ENCODE measurements at regions not wholly inside any gene's neighbourhood (a gene's known extent, or its start where the extent isn't known, plus 50 kb on each side); places are given as distances from the start of the nearest gene placed in this dataset.
A peak's percentile ranks its signal among the peaks of the same experiment; 100 is the strongest.
"Not testable (repeated sequence)": the region's sequence is repeated elsewhere in the genome, so short reads cannot be mapped to it uniquely, and the experiment has no call there.

- no peak for DNase-seq
Observed at GRCh38 chr11:71095294-71095850, 157.0 kb downstream of the SHANK2 start.

- no peak for DNase-seq
Observed at GRCh38 chr11:71094296-71095077, 157.9 kb downstream of the SHANK2 start.

DNA sequence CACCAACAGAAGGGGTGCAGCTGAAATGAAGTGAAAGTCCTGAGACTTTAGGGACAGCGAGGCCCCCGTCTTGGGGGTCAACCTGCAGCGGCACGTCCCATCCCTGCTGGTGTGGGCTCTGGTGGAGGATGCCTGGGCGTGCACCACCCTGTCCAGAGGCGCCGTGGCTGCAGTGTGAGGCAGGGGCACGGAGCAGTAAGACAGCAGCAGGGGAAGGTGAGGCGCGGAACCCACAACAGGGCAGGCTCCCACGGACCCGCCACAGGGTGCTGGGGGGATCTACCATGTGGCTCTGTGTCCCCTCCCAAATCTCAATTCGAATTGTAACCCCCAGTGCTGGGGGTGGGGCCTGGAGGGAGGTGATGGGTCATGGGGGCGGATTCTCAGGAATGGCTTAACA is 158.6 kb downstream of the SHANK2 start:
- no peak for DNase-seq

- DNase-seq = no peak
Observed at GRCh38 chr11:71091506-71092265, 160.7 kb downstream of the SHANK2 start.

DNA sequence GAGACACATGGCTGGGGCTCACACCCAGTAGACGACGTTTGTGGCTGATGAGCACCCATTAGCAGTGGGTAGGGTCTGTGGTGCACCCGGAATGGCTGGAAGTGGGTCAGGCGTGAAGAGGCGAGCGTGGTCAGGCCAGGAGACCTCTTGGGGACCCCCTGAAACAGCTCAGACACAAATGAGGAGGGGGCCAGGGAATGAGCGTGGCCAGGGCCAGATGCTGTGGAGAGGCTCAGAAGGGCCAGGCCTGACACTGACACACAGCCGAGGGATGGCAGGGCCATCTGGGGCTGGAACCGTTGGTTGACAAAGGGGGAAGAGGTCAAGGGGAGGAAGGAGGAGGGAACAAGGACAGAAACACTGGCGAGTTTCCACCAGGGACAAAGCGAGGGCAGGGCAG is 162.8 kb downstream of the SHANK2 start:
- DNase-seq = no peak

DNA sequence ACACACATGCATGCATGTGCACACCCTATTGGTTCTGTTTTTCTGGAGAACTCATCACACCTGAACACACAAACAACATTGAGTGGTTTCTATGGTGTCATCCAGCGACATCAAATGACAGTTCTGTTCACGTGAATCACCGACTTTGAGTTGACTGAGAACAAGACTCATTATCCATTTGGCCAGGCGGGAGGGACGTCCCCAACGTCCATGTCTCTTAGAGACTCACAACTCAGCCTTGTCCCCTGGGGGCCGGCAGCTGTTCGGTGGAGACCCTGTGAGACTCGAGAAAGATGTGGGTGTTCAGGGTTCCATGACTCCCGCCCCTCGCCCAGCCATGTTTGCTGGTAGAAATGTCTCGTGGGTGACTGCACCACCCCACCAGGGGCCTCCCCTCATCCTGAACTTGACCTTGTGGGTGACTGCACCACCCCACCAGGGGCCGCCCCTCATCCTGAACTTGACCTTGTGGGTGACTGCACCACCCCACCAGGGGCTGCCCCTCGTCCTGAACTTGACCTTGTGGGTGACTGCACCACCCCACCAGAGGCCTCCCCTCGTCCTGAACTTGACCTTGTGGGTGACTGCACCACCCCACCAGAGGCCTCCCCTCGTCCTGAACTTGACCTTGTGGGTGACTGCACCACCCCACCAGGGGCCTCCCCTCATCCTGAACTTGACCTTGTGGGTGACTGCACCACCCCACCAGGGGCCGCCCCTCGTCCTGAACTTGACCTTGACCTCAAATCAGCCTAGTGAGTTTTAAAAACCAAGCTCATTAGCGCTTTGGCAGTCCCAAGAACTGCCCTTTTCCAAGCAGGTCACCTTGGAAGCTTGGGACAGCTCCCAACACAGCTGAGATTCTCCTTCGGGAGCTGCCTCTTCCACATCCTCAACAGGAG is 163.8 kb downstream of the SHANK2 start:
- not testable (repeated sequence) for DNase-seq

GRCh38 chr11:71086687-71087258 is 165.6 kb downstream of the SHANK2 start:
- DNase-seq = no peak

DNA sequence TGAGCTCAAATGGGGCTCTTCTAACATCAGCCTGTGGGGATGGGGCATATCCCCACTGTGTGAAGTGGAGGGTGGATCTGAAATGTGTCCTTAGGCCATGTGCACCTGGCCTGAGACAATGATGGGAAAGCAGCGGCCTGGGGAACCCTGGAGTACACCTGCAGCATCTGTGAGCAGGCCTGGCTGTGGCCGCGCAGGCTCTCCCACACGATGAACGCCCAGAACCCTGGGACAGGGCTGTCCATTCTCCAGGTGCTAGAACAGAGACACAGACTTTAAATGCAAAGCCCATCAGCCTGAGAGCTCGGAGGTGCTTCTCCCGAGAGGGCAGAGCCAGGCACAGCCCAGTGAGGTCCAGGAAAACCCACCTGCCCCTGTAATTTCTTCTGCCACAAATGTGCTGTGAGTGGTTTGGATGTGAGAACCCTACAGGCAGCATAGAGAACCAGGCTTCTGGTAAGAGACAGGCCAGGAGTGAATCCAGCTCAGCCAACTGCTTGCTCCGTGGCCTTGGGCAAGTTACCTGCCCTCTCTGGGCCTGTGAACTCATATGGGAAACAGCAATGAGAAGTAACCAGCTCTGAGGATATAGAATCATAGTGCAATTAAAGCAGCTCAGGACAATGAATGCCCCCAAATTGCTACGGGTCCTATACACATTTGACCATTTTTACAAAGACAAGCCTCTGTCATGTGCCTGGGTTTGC is 167.9 kb downstream of the SHANK2 start:
- DNase-seq = no peak

DNA sequence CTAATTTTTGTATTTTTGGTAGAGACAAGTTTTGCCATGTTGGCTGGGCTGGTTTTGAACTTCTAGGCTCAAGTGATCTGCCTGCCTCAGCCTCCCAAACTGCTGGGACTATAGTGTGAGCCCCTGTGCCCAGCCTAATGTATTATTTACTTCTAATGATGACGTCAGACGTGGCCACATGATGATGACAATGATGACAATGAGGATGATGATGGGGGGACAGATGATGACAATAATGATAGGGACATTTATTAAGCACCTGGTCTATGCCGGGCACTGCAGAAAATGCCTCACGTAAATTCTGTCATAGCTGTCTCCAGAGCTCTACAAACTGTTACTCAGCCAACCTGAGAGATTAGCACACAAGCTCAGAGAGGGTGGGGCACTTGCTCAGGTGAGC is 169.3 kb downstream of the SHANK2 start:
- no peak for DNase-seq

DNA sequence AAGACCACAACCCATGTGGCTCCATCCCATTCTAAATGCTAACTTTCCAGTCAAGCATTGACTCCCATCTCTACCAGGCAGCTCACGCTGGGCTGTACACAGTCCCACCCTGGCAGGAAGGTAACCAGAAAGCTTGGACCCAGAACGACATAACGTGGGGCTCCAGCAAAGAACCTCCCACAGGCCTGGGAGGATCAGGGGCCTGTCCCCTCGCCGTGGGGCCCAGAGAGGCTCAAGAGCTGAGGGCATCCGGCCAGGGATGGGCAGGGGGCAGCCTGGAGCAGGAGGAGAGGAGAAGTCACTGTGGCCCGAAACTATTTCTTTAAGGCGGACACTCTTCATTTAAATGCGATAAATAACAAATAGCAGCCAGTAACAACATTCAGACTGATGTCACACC is 169.9 kb downstream of the SHANK2 start:
- no peak for DNase-seq

DNA sequence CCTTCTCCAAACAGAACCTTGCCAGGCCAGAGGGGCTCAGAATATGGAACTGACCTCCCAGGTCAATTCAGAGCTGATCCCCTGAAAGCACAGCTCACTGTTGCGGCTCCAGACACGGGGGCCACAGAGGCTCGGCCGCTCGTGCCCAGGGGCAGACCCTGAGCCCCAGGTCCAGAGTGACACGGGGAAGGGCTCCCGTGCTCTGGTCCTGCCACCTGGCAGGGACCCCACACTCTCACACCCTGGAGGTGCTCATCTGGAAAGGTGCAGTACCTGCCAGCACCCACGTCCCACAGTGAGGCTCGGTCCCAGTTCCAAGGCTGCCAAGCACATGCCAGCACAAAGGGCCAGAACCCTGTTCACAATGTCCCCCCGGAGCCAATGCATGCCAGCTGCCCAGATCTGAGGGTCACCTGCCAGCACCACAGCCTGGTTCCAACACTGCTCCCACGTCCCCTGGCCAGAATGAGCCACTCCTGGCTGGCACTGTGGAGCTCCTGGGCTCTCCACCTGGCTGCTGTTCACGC is 170.6 kb downstream of the SHANK2 start:
- DNase-seq = no peak

DNA sequence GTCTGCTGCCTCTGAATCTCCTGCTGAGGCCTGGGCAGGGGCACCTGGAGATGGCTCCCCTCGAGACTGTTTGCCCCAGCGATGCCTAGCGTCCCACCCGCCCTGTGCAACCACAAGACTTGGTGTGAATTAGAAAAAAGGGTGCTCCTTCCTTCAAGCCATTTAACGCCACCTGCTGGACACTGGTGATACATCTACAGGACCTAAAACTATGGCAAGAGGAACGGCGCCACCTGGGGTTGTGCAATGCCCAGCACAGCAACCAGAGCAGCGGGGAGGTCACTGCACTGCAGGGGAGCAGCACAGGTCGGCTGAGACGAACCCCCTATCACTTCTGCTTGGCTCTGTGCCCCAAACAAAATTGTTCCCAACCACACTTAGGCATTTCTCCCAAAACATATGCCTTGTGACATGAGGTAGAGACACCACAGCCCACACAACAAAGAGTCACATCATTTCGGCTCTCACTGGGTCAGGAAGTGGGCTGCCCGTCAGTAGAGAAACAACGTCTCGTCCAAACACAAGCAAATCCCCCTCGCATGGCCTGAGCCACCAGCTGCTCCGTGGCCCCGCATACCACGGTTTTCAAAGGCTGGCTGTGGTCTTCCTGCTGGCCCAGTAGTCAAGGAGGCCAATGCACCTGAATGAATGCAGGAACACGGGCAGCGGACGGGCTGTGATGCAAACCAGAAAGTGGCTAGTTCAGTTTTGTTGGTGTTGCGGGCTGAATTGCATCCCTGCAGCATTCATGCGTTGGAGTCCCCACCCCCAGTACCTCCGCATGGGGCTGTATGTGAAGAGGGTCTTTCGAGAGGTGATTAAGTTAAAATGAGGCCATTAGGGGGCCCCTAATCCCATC is 171.9 kb downstream of the SHANK2 start:
- DNase-seq = peak; percentile 11

GRCh38 chr11:71079795-71080194 is 172.6 kb downstream of the SHANK2 start:
- DNase-seq = no peak

DNA sequence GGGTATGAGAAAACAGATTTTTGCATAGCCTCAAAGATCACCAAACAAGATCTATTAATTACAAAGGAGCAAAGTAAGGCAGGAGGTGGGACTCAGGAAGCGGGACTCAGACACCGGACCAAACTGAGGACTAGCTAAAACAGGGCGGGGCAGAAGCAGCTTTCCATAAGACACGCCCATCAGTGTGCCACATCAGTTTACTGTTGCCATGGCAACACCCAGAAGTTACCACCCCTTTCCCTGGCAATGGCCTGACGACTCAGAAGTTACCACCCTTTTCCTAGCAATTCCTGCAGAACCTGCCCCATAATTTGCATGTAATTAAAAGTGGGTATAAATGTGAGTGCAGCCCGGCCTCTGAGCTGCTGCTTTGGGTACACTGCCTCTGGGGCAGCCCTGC is 173.9 kb downstream of the SHANK2 start:
- DNase-seq = no peak

DNA sequence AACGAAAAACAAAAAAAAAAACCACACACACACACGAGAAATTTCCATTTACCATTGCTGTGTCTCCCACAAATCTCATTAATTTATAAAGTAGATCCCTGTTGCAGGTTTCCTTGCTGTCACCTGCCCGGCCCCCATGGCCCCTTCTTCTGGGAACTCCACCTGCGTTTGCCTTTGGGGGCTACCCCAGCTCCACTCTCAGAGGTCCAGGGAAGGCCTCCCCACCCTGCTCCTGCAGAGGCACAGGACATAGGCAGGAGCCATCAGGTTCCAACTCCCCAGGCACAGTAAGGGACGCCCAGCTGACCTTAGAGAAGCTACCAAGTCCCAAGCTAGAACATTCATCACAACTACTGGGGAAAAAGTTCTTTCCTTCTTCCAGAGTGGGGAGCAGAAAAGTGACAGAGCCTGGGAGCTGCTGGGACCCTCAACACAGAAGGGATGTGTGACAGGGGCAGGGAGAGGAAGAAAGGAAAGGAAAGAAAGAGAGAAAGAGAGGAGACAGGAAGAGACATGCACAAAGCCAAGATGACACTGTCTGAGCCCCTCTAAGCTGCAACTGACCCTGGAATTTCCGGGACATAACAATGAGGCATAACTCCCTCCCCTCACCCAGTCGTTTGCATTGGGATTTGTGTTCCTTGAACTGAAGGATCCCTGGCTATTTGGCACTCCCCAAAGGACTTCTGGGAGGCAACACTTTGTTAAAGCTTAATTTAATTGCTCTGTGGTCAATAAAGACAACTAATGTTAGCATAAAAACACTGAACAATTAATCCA is 175.7 kb downstream of the SHANK2 start:
- no peak for DNase-seq

- no peak for DNase-seq
Observed at GRCh38 chr11:71075871-71076420, 176.4 kb downstream of the SHANK2 start.

GRCh38 chr11:71075116-71075720 is 177.2 kb downstream of the SHANK2 start:
- no peak for DNase-seq

DNA sequence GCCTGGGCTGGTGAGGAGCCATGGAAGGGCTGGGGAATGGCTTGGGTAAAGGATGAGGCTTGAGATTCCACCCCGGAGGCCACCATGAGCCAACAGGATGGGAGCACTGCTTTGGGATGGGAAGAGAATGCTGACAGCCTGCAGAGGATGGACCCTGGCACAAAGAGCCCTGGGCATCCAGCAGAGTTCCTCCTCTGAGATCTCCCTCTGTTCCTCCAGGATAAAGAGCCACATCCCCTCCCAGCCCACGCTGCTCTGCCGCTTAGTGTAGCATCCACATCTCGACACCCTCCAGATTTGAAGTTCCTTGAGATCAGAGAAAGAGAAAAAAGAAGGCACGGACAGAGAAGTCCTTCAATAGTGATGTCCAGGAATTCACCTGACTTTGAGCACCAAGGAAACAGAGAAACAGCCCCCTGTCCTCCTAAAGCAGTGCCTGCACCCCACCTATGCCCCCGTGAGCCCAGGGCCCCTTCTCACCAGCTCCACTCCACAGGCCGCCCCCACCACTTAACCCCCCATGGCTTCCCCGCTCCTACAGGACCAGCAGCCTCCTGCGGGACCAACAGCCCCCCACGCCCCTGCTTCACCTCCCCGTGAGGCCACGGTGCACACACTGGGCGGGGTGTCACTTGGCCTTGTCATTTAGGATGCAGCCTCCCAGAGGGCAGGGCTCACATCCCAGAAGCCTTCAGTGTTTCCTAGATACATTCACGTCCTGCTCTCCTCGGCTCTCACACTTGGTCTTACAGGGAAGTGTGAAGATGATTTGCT is 180.5 kb downstream of the SHANK2 start:
- no peak for DNase-seq
